Epithelial cell of proximal tubule (primary cell): ENCODE measurements at regions not wholly inside any gene's neighbourhood (a gene's known extent, or its start where the extent isn't known, plus 50 kb on each side); places are given as distances from the start of the nearest gene placed in this dataset.

Source experiments
- DNase-seq: peaks from one replicate; pipeline ENCODE4 v3.0.0-alpha.2; 2011; ENCODE audit warnings: low read depth
- H3K4me3 ChIP-seq: 2 replicates; pipeline ENCODE4 v1.5.1; 2011; ENCODE audit warnings: low read depth, mild to moderate bottlenecking, low read length
- CTCF ChIP-seq: conservative IDR thresholded peaks from 2 replicates; pipeline ENCODE4 v1.5.1; 2012; ENCODE audit warnings: low read depth, mild to moderate bottlenecking, low read length

- no peak for TF ChIP-seq CTCF
- no peak for DNase-seq
- no peak overlapping the region for H3K4me3 ChIP-seq
Measured at GRCh38 chr2:2560374-2561015, 229.4 kb upstream of the MYT1L start.

GRCh38 chr2:2558476-2558875, 227.4 kb upstream of the MYT1L start:
- TF ChIP-seq CTCF: no peak

GRCh38 chr2:2557475-2557874, 226.4 kb upstream of the MYT1L start:
- no peak for TF ChIP-seq CTCF
- DNase-seq: no peak
- no peak overlapping the region for H3K4me3 ChIP-seq

More at GRCh38 chr2:2558476-2558875, 227.4 kb upstream of the MYT1L start:
- no peak overlapping the region for H3K4me3 ChIP-seq
- no peak for DNase-seq

- TF ChIP-seq CTCF: no peak
- H3K4me3 ChIP-seq: no peak overlapping the region
- no peak for DNase-seq
Measured at GRCh38 chr2:2550856-2551255, 219.8 kb upstream of the MYT1L start.

GRCh38 chr2:2547911-2548310, 216.8 kb upstream of the MYT1L start:
- no peak for TF ChIP-seq CTCF
- H3K4me3 ChIP-seq: no peak overlapping the region
- no peak for DNase-seq

- no peak overlapping the region for H3K4me3 ChIP-seq
- no peak for DNase-seq
- TF ChIP-seq CTCF: no peak
Measured at GRCh38 chr2:2547451-2547850, 216.4 kb upstream of the MYT1L start.

GRCh38 chr2:2546046-2546445, 215.0 kb upstream of the MYT1L start:
- no peak overlapping the region for H3K4me3 ChIP-seq
- TF ChIP-seq CTCF: no peak
- DNase-seq: no peak
